ENCODE measurements at regions not wholly inside any gene's neighbourhood (a gene's known extent, or its start where the extent isn't known, plus 50 kb on each side); places are given as distances from the start of the nearest gene placed in this dataset.

DNA sequence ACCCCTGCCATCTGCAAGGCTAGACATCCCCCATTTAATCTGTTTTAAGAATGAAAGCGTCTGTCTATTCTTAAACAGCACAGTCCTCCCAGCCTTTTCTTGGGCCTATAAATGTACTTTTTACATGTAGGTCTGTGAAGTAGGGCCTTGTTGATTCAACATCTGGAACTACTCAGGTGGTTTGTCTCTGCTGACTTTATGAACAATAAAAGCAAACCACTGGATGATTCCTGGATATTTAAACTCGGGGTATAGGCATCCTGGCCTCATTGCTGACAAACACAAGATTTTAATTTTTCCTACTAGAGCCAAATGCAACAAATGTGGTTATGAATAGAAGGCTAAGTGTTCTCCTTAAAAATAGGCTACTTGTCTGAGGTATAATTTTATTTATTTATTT is 198.3 kb downstream of the WDR11 start:
- TF ChIP-seq, protein P1, sequence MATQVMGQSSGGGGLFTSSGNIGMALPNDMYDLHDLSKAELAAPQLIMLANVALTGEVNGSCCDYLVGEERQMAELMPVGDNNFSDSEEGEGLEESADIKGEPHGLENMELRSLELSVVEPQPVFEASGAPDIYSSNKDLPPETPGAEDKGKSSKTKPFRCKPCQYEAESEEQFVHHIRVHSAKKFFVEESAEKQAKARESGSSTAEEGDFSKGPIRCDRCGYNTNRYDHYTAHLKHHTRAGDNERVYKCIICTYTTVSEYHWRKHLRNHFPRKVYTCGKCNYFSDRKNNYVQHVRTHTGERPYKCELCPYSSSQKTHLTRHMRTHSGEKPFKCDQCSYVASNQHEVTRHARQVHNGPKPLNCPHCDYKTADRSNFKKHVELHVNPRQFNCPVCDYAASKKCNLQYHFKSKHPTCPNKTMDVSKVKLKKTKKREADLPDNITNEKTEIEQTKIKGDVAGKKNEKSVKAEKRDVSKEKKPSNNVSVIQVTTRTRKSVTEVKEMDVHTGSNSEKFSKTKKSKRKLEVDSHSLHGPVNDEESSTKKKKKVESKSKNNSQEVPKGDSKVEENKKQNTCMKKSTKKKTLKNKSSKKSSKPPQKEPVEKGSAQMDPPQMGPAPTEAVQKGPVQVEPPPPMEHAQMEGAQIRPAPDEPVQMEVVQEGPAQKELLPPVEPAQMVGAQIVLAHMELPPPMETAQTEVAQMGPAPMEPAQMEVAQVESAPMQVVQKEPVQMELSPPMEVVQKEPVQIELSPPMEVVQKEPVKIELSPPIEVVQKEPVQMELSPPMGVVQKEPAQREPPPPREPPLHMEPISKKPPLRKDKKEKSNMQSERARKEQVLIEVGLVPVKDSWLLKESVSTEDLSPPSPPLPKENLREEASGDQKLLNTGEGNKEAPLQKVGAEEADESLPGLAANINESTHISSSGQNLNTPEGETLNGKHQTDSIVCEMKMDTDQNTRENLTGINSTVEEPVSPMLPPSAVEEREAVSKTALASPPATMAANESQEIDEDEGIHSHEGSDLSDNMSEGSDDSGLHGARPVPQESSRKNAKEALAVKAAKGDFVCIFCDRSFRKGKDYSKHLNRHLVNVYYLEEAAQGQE (IDR thresholded peaks at IDR 0.05; ENCODE audit: low read depth), result no peak
- TF ChIP-seq POLR2AphosphoS5 (IDR thresholded peaks at IDR 0.05; ENCODE audit: low read depth, low read length) (no peak), RAD21 (IDR thresholded peaks at IDR 0.05; ENCODE audit: low read depth) (no peak), SP1 (IDR thresholded peaks at IDR 0.05; ENCODE audit: low read depth) (no peak), EZH2 (IDR thresholded peaks at IDR 0.05) (no peak), EZH2phosphoT487 (IDR thresholded peaks at IDR 0.05; ENCODE audit: borderline replicate concordance) (no peak), ZNF274 (IDR thresholded peaks at IDR 0.05; ENCODE audit: low read depth, low read length) (no peak), POLR2A (IDR thresholded peaks at IDR 0.05; ENCODE audit: borderline replicate concordance, extremely low read depth, insufficient read depth, insufficient read length) (no peak)
- TF ChIP-seq, protein P2, sequence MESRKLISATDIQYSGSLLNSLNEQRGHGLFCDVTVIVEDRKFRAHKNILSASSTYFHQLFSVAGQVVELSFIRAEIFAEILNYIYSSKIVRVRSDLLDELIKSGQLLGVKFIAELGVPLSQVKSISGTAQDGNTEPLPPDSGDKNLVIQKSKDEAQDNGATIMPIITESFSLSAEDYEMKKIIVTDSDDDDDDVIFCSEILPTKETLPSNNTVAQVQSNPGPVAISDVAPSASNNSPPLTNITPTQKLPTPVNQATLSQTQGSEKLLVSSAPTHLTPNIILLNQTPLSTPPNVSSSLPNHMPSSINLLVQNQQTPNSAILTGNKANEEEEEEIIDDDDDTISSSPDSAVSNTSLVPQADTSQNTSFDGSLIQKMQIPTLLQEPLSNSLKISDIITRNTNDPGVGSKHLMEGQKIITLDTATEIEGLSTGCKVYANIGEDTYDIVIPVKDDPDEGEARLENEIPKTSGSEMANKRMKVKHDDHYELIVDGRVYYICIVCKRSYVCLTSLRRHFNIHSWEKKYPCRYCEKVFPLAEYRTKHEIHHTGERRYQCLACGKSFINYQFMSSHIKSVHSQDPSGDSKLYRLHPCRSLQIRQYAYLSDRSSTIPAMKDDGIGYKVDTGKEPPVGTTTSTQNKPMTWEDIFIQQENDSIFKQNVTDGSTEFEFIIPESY (IDR thresholded peaks at IDR 0.05; ENCODE audit: extremely low read depth, insufficient replicate concordance, low read length), result no peak
- TF ChIP-seq, protein P3, sequence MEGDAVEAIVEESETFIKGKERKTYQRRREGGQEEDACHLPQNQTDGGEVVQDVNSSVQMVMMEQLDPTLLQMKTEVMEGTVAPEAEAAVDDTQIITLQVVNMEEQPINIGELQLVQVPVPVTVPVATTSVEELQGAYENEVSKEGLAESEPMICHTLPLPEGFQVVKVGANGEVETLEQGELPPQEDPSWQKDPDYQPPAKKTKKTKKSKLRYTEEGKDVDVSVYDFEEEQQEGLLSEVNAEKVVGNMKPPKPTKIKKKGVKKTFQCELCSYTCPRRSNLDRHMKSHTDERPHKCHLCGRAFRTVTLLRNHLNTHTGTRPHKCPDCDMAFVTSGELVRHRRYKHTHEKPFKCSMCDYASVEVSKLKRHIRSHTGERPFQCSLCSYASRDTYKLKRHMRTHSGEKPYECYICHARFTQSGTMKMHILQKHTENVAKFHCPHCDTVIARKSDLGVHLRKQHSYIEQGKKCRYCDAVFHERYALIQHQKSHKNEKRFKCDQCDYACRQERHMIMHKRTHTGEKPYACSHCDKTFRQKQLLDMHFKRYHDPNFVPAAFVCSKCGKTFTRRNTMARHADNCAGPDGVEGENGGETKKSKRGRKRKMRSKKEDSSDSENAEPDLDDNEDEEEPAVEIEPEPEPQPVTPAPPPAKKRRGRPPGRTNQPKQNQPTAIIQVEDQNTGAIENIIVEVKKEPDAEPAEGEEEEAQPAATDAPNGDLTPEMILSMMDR (IDR thresholded peaks at IDR 0.05 in 2 of 3, conservative IDR thresholded peaks at IDR 0.05 in 1 of 3; ENCODE audit: borderline replicate concordance in 1 of 3, insufficient read depth in 1 of 3, low read depth in 2 of 3, low read length in 2 of 3), result no peak
